ENCODE measurements at regions not wholly inside any gene's neighbourhood (a gene's known extent, or its start where the extent isn't known, plus 50 kb on each side); places are given as distances from the start of the nearest gene placed in this dataset.
"Not testable (repeated sequence)": the region's sequence is repeated elsewhere in the genome, so short reads cannot be mapped to it uniquely, and the experiment has no call there.

- H3K9me3 Mint-ChIP-seq: no peaks in the 10 kb centered on the region
- H3K4me3 Mint-ChIP-seq: no peak overlapping the region
- no peak overlapping the region for H3K27ac Mint-ChIP-seq
- H3K4me1 Mint-ChIP-seq (ENCODE audit: low read depth): no peaks in the 10 kb centered on the region
- H3K27me3 Mint-ChIP-seq (ENCODE audit: low read depth): no peaks in the 10 kb centered on the region
- no peaks in the 10 kb centered on the region for H3K36me3 Mint-ChIP-seq (ENCODE audit: low read depth)
Observed at GRCh38 chr9:108776920-108777639, 78.7 kb downstream of the ACTL7B start.

- Mint-ChIP-seq H3K4me1 (ENCODE audit: low read depth) (no peaks in the 10 kb centered on the region), H3K9me3 (no peaks in the 10 kb centered on the region), H3K4me3 (no peak overlapping the region), H3K27ac (no peak overlapping the region), H3K27me3 (ENCODE audit: low read depth) (no peaks in the 10 kb centered on the region), H3K36me3 (ENCODE audit: low read depth) (no peaks in the 10 kb centered on the region)
Observed at GRCh38 chr9:108775901-108776306, 79.9 kb downstream of the ACTL7B start.

DNA sequence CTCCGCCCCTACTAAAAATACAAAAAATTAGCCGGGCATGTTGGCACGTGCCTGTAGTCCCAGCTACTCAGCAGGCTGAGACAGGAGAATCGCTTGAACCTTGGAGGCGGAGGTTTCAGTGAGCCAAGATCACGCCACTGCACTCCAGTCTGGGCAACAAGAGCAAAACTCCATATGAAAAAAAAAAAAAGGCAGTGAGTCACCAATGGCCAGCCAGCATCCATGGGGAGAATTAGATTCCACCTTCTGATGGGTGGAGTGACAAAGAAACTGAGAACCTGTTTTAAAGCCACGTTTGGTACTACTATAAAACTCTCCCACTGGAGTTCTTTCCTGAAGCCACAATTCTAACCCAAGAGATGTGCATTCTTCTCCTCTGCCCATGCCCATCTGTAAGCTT, 81.7 kb downstream of the ACTL7B start:
- H3K36me3 Mint-ChIP-seq (ENCODE audit: low read depth); H3K9me3 Mint-ChIP-seq; H3K27ac Mint-ChIP-seq; H3K27me3 Mint-ChIP-seq (ENCODE audit: low read depth); H3K4me1 Mint-ChIP-seq (ENCODE audit: low read depth); H3K4me3 Mint-ChIP-seq: not testable (repeated sequence)

DNA sequence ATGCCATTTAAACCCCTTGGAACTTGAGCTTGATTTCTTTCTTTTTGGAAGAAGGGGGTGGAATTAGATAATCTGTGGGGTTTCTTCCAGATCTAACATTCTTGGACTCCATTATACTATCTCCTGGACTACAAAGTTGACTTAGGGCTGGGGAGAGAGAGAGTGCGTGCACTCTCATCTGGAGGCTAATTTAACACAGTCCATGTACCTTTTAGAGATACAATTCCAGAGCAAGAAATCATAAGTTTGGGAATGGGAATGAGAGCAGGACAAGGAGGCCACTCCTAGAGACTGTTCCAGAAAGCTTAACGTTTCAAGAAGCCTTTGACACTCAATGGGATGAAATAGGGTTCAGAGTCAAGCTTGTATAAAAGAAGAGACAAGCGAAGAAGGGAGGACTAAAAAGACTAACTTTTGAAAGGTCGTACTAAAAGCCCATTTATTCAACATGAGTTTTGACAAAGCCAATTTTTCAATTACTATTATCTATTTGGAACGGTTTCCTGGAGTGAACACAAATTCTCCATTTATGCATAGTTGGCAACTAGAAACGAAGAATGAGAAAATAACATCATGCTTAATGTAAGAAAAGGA, 83.4 kb downstream of the ACTL7B start:
- H3K36me3 Mint-ChIP-seq (ENCODE audit: low read depth): no peaks in the 10 kb centered on the region
- no peak overlapping the region for H3K4me3 Mint-ChIP-seq
- no peaks in the 10 kb centered on the region for H3K27me3 Mint-ChIP-seq (ENCODE audit: low read depth)
- no peak overlapping the region for H3K27ac Mint-ChIP-seq
- H3K4me1 Mint-ChIP-seq (ENCODE audit: low read depth): no peaks in the 10 kb centered on the region
- peaks cover 4% of the 10 kb centered on the region for H3K9me3 Mint-ChIP-seq

GRCh38 chr9:108768744-108769143, 87.0 kb downstream of the ACTL7B start:
- Mint-ChIP-seq H3K9me3 (peaks cover 4% of the 10 kb centered on the region), H3K4me1 (ENCODE audit: low read depth) (no peaks in the 10 kb centered on the region), H3K27ac (no peak overlapping the region), H3K27me3 (ENCODE audit: low read depth) (no peaks in the 10 kb centered on the region), H3K4me3 (no peak overlapping the region), H3K36me3 (ENCODE audit: low read depth) (no peaks in the 10 kb centered on the region)

DNA sequence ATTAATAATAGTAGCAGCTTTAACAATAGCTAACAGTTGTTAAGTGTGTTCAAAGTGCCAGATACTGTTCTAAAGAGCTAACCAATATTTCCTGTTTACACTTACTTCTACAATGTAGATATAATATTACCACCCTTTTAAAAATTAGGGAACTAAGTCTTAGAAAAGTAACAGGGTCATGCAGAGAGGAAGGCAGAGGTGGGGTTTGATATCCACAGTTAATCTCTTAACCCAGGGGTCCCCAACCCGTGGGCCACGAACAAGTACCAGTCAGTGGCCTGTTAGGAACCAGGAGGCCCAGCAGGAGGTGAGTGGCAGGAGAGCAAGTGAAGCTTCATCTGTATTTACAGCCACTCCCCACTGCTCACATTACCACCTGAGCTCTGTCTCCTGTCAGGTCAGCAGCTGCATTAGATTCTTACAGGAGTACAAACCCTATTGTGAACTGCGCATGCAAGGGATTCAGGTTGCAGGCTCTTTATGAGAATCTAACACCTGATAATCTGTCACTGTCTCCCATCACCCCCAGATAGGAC, 89.1 kb downstream of the ACTL7B start:
- no peaks in the 10 kb centered on the region for H3K4me1 Mint-ChIP-seq (ENCODE audit: low read depth)
- no peaks in the 10 kb centered on the region for H3K36me3 Mint-ChIP-seq (ENCODE audit: low read depth)
- H3K4me3 Mint-ChIP-seq: no peak overlapping the region
- H3K27ac Mint-ChIP-seq: no peak overlapping the region
- peaks cover 4% of the 10 kb centered on the region for H3K9me3 Mint-ChIP-seq
- no peaks in the 10 kb centered on the region for H3K27me3 Mint-ChIP-seq (ENCODE audit: low read depth)

- H3K4me1 Mint-ChIP-seq (ENCODE audit: low read depth): no peaks in the 10 kb centered on the region
- no peak overlapping the region for H3K4me3 Mint-ChIP-seq
- no peak overlapping the region for H3K27ac Mint-ChIP-seq
- H3K36me3 Mint-ChIP-seq (ENCODE audit: low read depth): no peaks in the 10 kb centered on the region
- no peaks in the 10 kb centered on the region for H3K27me3 Mint-ChIP-seq (ENCODE audit: low read depth)
- peaks cover 4% of the 10 kb centered on the region for H3K9me3 Mint-ChIP-seq
Observed at GRCh38 chr9:108765265-108765664, 90.5 kb downstream of the ACTL7B start.

DNA sequence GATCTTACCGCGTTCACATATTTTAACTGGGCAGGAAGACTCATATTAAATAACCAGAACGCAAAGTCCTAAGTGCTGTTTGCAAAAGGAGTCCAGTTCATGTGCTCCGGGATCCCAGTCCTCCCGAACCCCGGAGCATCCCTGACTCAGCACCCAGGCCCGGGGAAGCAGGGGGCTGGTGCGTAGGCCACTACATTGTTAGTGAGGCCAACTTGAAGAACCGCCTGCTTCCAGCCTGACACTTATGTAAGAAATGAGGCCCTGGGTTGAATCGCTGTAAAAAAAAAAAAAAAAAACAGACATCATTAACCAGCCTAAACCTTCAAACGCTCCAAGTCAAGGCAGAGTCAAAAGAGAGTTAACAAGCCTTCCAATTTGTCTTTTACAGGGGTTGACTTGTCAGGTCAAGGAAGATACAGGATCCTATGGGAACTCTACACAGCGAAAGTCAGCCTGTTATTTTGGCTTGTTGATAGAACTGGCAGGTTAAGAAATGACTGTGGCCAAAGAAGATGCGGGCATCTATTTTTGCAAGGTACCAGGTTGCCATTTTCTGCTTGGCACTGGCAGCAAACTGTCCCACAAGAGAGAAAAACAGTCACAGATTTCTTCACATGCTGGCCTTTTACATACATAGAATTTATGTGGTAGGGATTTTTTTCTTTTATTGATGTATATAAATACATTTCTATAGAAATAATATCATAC, 93.3 kb downstream of the ACTL7B start:
- no peak overlapping the region for H3K4me3 Mint-ChIP-seq
- no peaks in the 10 kb centered on the region for H3K4me1 Mint-ChIP-seq (ENCODE audit: low read depth)
- no peak overlapping the region for H3K27ac Mint-ChIP-seq
- H3K27me3 Mint-ChIP-seq (ENCODE audit: low read depth): no peaks in the 10 kb centered on the region
- H3K9me3 Mint-ChIP-seq: no peaks in the 10 kb centered on the region
- H3K36me3 Mint-ChIP-seq (ENCODE audit: low read depth): no peaks in the 10 kb centered on the region

DNA sequence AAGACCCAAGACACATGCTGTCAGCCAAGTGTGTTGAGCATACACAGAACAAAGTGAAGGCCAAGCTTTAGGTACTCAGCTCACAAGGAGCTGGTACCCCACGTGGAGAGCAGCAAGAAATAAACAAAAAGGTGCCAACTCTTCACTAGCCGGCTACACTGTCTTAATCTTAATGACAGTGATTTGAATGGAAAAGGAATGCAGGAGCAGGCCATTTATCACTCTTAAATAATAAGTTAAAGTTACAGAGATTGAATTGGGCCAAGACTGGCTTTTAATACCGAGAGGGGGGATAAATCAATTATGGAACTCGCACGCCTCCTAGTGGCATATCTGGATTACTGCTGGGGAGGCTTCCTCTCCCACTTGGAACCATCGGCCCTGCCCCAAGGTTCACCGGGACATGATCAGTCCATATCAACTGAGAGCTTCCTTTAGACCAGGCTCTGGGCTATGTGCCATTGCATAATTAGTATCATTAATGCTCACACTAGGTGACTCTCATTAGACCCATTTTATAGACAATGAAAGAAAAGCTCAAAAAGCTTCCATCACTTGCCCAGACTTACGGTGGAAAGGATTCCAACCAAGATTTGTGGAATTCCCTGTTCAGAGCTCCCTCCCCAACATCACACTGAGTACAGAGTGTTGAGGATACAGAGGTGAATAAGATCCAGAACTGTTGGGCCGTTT, 94.0 kb downstream of the ACTL7B start:
- H3K9me3 Mint-ChIP-seq: no peaks in the 10 kb centered on the region
- H3K4me3 Mint-ChIP-seq: no peak overlapping the region
- H3K27me3 Mint-ChIP-seq (ENCODE audit: low read depth): no peaks in the 10 kb centered on the region
- no peak overlapping the region for H3K27ac Mint-ChIP-seq
- no peaks in the 10 kb centered on the region for H3K36me3 Mint-ChIP-seq (ENCODE audit: low read depth)
- no peaks in the 10 kb centered on the region for H3K4me1 Mint-ChIP-seq (ENCODE audit: low read depth)

DNA sequence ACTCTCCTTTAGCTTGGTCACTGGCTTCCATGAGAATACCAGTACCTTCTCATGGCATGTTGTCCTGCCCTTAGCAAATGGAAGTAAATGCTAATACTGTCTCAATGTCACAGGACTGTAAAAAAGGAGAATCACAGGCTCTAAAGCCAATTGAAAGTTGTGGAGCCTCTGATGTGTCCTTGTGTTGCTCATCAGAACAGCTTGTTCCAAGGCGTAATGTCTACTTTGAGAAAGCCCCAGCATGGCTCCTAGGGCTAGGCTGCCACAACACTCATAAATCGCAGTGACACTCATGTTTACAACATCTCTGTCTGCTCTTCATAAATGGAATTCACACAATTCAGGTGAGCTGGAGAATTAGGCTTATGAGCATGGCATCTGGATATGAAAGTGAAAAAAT, 94.9 kb downstream of the ACTL7B start:
- Mint-ChIP-seq H3K4me1 (ENCODE audit: low read depth) (no peaks in the 10 kb centered on the region), H3K27ac (no peak overlapping the region), H3K27me3 (ENCODE audit: low read depth) (no peaks in the 10 kb centered on the region), H3K9me3 (no peaks in the 10 kb centered on the region), H3K36me3 (ENCODE audit: low read depth) (no peaks in the 10 kb centered on the region), H3K4me3 (no peak overlapping the region)

GRCh38 chr9:108759835-108760234, 96.0 kb downstream of the ACTL7B start:
- Mint-ChIP-seq H3K4me3 (no peak overlapping the region), H3K4me1 (ENCODE audit: low read depth) (no peaks in the 10 kb centered on the region), H3K27me3 (ENCODE audit: low read depth) (no peaks in the 10 kb centered on the region), H3K36me3 (ENCODE audit: low read depth) (no peaks in the 10 kb centered on the region), H3K9me3 (no peaks in the 10 kb centered on the region), H3K27ac (no peak overlapping the region)

DNA sequence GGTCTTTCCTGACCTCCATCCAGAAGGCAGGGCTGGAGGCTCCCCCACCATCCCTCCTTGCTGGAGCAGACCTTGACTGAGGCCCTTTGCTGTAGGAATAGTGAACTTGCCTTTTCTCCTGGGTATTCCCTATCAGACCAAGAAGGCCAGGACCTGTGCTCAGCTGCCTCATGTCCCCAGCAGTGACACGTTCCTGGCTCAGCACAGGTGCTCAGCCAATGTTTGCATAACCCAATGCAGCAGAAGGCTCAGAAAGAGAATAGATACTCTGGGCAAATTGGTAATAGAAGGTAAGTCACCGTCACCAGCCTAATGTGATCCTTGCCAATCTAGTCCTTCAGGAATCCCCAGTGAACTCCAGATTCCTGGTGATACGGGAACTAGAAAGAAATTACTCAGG, 96.4 kb downstream of the ACTL7B start:
- H3K4me3 Mint-ChIP-seq: no peak overlapping the region
- no peaks in the 10 kb centered on the region for H3K4me1 Mint-ChIP-seq (ENCODE audit: low read depth)
- H3K27ac Mint-ChIP-seq: no peak overlapping the region
- no peaks in the 10 kb centered on the region for H3K9me3 Mint-ChIP-seq
- H3K27me3 Mint-ChIP-seq (ENCODE audit: low read depth): no peaks in the 10 kb centered on the region
- no peaks in the 10 kb centered on the region for H3K36me3 Mint-ChIP-seq (ENCODE audit: low read depth)

GRCh38 chr9:108756746-108757490, 98.9 kb downstream of the ACTL7B start:
- Mint-ChIP-seq H3K27ac (no peak overlapping the region), H3K4me1 (ENCODE audit: low read depth) (no peaks in the 10 kb centered on the region), H3K9me3 (no peaks in the 10 kb centered on the region), H3K27me3 (ENCODE audit: low read depth) (no peaks in the 10 kb centered on the region), H3K36me3 (ENCODE audit: low read depth) (no peaks in the 10 kb centered on the region), H3K4me3 (no peak overlapping the region)

DNA sequence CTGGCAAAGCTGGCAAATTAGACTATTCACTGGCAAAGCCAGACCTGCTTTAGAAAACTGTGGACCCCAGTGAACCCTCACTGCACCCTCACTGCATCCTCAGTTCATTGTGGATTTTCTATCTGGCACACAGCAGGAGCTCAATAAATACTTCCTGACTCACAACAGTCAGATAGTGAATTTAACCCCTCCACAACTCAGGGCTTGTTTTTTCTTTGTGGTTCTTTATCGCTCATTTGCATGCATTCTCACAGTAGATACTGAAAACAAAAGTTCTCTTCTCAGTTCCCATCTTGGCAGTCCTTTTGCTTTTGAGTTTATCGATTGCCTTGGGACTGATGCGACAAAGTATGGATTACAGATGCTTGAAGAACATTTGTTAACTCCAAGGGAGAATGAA, 99.8 kb downstream of the ACTL7B start:
- H3K36me3 Mint-ChIP-seq (ENCODE audit: low read depth): no peaks in the 10 kb centered on the region
- H3K27me3 Mint-ChIP-seq (ENCODE audit: low read depth): no peaks in the 10 kb centered on the region
- H3K4me1 Mint-ChIP-seq (ENCODE audit: low read depth): no peaks in the 10 kb centered on the region
- no peak overlapping the region for H3K4me3 Mint-ChIP-seq
- H3K9me3 Mint-ChIP-seq: no peaks in the 10 kb centered on the region
- no peak overlapping the region for H3K27ac Mint-ChIP-seq
